ENCODE measurements at regions not wholly inside any gene's neighbourhood (a gene's known extent, or its start where the extent isn't known, plus 50 kb on each side); places are given as distances from the start of the nearest gene placed in this dataset.
A peak's percentile ranks its signal among the peaks of the same experiment; 100 is the strongest.

- Histone ChIP-seq H3K9ac (ENCODE audit: control insufficient read depth, extremely low read depth, insufficient read depth, low read length) (no peak overlapping the region), H3K36me3 (ENCODE audit: control insufficient read depth in 2 of 2, extremely low read depth in 1 of 2, insufficient read depth in 2 of 2, low read length in 2 of 2) (no peaks in the 10 kb centered on the region), H3K27me3 (ENCODE audit: control insufficient read depth, extremely low read depth, insufficient read depth, low read length) (no peaks in the 10 kb centered on the region), H3K9me1 (ENCODE audit: control insufficient read depth, extremely low read depth, insufficient read depth, low read length) (no peaks in the 10 kb centered on the region), H3K4me1 (ENCODE audit: control insufficient read depth, extremely low read depth, insufficient read depth, low read length) (peaks cover 7% of the 10 kb centered on the region), H3K9me3 (ENCODE audit: control insufficient read depth, low read depth, low read length) (no peaks in the 10 kb centered on the region), H4K20me1 (ENCODE audit: control insufficient read depth, extremely low read depth, insufficient read depth, low read length) (no peaks in the 10 kb centered on the region), H2AFZ (ENCODE audit: control insufficient read depth, low read length) (peak overlapping the region; percentile 7), H3K79me2 (ENCODE audit: control insufficient read depth, insufficient read depth, low read length) (no peaks in the 10 kb centered on the region), H3K4me2 (ENCODE audit: control insufficient read depth, extremely low read depth, insufficient read depth, low read depth, low read length) (no peak overlapping the region), H3K27ac (ENCODE audit: control insufficient read depth, insufficient read depth, low read length) (no peak overlapping the region), H3K4me3 (ENCODE audit: control insufficient read depth in 2 of 3, extremely low read depth in 1 of 3, insufficient read depth in 2 of 3, low read depth in 1 of 3, low read length in 3 of 3) (no peak overlapping the region)
- dilution Hi-C loops (cut with MboI; ENCODE audit: extremely low pct_ligation_motif_present, low sequenced_read_pairs), result no loop called here
- DNase-seq (ENCODE audit: low read depth, low spot score) (no peak), FAIRE-seq (no peak)
- no peak for TF ChIP-seq EZH2 (IDR thresholded peaks at IDR 0.05; ENCODE audit: low read length)
- TF ChIP-seq CTCF (optimal IDR thresholded peaks at IDR 0.05 in 1 of 3, IDR thresholded peaks at IDR 0.05 in 1 of 3, conservative IDR thresholded peaks at IDR 0.05 in 1 of 3; ENCODE audit: extremely low read depth in 1 of 3, insufficient read depth in 2 of 3, low read length in 3 of 3), result no peak
Measured at GRCh38 chr5:67405101-67405364, 208.4 kb upstream of the CD180 start.

- no peaks in the 10 kb centered on the region for H3K36me3 ChIP-seq (ENCODE audit: control insufficient read depth in 2 of 2, extremely low read depth in 1 of 2, insufficient read depth in 2 of 2, low read length in 2 of 2)
- DNase-seq (ENCODE audit: low read depth, low spot score), result no peak
- no peaks in the 10 kb centered on the region for H3K9me3 ChIP-seq (ENCODE audit: control insufficient read depth, low read depth, low read length)
- H3K4me2 ChIP-seq (ENCODE audit: control insufficient read depth, extremely low read depth, insufficient read depth, low read depth, low read length), result no peak overlapping the region
- no peak overlapping the region for H3K4me3 ChIP-seq (ENCODE audit: control insufficient read depth in 2 of 3, extremely low read depth in 1 of 3, insufficient read depth in 2 of 3, low read depth in 1 of 3, low read length in 3 of 3)
- FAIRE-seq, result peak; percentile 65
- dilution Hi-C loops (cut with MboI; ENCODE audit: extremely low pct_ligation_motif_present, low sequenced_read_pairs), result no loop called here
- H3K9me1 ChIP-seq (ENCODE audit: control insufficient read depth, extremely low read depth, insufficient read depth, low read length), result no peaks in the 10 kb centered on the region
- H3K27me3 ChIP-seq (ENCODE audit: control insufficient read depth, extremely low read depth, insufficient read depth, low read length), result no peaks in the 10 kb centered on the region
- TF ChIP-seq CTCF (optimal IDR thresholded peaks at IDR 0.05 in 1 of 3, IDR thresholded peaks at IDR 0.05 in 1 of 3, conservative IDR thresholded peaks at IDR 0.05 in 1 of 3; ENCODE audit: extremely low read depth in 1 of 3, insufficient read depth in 2 of 3, low read length in 3 of 3), result no peak
- TF ChIP-seq EZH2 (IDR thresholded peaks at IDR 0.05; ENCODE audit: low read length), result no peak
- H3K79me2 ChIP-seq (ENCODE audit: control insufficient read depth, insufficient read depth, low read length), result no peaks in the 10 kb centered on the region
- H4K20me1 ChIP-seq (ENCODE audit: control insufficient read depth, extremely low read depth, insufficient read depth, low read length), result no peaks in the 10 kb centered on the region
- peak overlapping the region; percentile 7 for H2AFZ ChIP-seq (ENCODE audit: control insufficient read depth, low read length)
- H3K9ac ChIP-seq (ENCODE audit: control insufficient read depth, extremely low read depth, insufficient read depth, low read length), result no peak overlapping the region
- peak overlapping the region; percentile 28 for H3K27ac ChIP-seq (ENCODE audit: control insufficient read depth, insufficient read depth, low read length)
- peaks cover 7% of the 10 kb centered on the region for H3K4me1 ChIP-seq (ENCODE audit: control insufficient read depth, extremely low read depth, insufficient read depth, low read length)
Measured at GRCh38 chr5:67404256-67405100, 207.9 kb upstream of the CD180 start.
